CD4-positive, alpha-beta T cell treated with Interleukin-6 for 4 hours (primary cell): ENCODE measurements at regions not wholly inside any gene's neighbourhood (a gene's known extent, or its start where the extent isn't known, plus 50 kb on each side); places are given as distances from the start of the nearest gene placed in this dataset.
"Not testable (repeated sequence)": the region's sequence is repeated elsewhere in the genome, so short reads cannot be mapped to it uniquely, and the experiment has no call there.

Source experiments
- DNase-seq: peaks from one replicate; pipeline ENCODE4 v3.0.0-alpha.2; 2020; ENCODE audit warnings: mixed read lengths

GRCh38 chr3:5485427-5485826 lies 297.9 kb downstream of the EDEM1 start:
- DNase-seq, result no peak

DNA sequence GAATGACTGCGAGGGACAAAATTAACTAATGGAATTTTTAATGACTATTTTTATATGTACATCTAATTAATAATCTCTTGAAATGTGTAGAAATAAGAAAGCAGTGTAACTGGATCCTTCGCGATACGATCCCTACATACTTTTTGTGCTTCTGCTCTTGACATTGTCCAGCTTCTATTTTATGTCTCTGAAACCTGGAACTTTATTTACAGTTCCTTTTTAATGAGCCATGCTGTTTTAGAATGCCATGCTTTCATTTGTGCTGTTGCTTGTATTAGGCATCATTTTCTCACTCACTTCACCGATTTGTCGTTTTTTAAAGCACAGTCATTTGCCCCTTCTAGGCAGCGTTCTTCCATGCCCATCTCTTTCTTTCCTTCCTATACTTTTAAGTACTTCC lies 301.3 kb downstream of the EDEM1 start:
- DNase-seq, result no peak

DNA sequence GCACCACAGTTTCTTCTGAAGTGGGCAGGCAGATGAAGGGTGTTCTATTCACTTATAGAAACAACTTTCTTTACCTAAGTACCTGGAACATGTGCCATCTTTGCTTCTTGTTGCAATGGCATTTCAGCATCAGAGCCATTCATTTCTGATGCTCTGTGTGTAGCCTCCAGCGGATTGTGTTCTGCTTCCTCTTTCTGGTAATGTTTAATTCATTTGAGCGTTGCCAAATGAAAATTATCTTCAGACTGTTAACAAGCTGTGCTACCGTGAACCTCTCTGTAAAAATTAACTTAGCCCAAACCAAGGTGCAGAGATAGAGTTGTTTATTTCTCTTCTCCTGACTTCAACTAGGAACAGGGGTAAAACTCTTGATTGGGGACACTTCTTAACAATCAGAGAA lies 302.0 kb downstream of the EDEM1 start:
- DNase-seq, result no peak

DNA sequence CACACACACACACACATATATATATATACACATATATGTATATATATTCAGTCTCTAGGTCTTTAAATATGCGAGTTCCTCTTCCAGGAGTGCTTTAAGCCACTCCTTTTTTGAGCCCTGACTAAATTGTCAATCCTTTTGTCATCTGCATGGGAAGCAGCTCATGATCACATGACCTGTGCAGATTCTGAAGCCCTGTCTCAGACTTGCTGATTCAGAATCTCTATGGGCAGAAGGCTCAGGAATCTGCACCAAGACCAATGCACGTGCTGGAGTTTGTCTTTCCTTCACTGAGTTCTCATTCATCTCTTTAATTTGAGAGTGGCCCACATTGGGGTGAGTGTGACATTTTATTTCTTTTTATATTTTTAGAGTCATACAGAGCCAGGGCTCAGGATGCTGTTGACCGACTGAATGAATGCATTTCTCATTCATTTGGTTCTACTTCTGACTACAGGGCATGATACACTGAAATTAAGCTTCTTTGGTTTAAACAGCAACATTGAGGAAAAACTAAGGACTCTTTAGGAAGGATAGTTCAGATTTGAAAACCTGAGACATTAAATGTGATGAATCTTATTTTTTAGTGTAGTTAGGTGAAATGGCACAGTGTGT lies 307.5 kb downstream of the EDEM1 start:
- no peak for DNase-seq

DNA sequence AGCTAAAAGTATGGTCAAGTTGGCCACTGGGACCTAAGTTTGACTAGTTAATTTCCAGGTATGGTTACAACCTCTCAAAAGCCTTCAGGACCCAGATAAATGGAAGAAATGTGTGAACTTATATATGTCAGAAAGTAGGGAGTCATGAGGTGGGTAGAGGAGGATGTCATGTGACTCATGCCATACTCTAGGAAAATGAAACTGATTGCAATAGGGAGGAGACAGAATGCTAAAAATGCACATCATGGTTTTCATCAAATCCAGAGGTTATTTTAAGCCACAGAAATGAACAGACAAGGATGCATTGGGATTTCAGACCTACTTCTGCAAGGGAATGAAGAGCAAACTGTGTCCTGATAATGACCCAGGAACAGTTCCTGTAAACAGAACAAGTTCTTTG lies 310.0 kb downstream of the EDEM1 start:
- no peak for DNase-seq

DNA sequence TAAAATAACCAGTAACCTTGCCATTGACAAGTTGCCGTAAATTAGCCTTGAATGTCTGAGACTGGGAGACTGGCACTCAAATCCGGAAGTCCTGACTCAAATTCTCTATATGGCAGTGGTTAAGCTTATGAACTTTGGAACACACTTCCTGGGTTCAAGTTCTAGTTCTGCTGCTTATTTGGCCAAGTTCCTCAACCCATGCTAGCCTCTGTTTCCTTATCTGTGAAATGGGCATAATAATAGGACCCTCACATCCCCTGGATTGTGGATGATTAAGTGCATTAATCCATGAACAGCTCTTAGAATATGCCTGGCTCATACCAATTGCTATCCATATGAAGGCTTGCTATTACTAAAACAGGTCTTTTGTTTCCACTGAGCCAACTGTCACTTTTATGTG lies 311.5 kb downstream of the EDEM1 start:
- DNase-seq, result no peak

- no peak for DNase-seq
Observed at GRCh38 chr3:5499404-5499803, 311.9 kb downstream of the EDEM1 start.

DNA sequence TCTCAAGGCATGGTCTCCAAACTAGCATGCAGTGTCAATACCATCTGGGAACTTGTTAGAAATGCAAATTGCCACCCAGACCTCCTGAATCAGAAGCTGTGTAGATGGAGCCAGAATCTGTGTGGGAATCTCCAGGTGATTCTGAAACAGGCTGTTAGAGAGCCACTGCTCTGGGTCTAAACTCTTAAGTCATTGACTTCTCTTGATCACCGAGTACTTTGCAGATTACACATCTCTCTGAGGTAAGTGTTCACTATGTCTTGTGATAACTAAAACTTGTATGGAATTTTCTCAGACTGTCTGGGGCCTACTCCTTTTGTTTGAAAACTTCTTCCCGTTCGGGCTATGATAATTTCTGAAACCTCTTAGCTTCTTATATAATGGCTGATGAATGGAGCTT lies 315.6 kb downstream of the EDEM1 start:
- DNase-seq, result no peak

GRCh38 chr3:5504135-5504534 lies 316.6 kb downstream of the EDEM1 start:
- no peak for DNase-seq

- no peak for DNase-seq
Observed at GRCh38 chr3:5505163-5505562, 317.7 kb downstream of the EDEM1 start.

DNA sequence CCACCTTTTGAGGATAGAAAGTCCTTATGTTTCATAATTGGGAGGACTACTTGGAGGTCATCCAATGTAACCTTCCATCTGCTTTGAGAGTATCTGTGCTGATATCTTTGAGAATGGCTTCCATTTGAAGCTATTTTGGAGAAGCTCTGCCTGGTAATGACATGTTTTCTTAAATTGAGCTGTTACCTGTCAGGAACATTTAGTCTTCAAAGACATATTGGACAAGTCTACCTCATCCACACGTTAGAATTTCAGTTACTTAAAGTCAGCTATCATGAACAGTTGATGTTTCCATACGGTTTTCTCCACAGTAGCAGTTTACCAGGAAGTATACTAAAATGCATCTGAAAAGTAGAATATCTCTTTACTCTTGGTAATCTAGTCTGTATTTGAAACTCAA lies 318.5 kb downstream of the EDEM1 start:
- DNase-seq, result no peak

DNA sequence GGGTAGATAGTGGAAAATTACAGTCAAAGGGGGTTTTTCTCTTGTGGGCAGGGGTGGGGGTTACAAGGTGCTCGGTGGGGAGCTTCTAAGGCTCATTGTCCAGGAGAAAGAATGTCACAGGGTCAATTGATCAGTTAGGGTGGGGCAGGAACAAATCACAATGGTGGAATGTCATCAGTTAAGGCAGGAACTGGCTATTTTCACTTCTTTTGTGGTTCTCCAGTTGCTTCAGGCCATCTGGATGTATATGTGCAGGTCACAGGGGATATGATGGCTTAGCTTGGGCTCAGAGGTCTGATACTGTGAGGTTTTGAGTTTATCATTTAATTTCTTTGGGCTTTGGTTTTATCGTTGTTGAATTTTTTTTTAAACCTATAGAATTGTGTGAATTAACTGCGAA lies 321.4 kb downstream of the EDEM1 start:
- not testable (repeated sequence) for DNase-seq

- DNase-seq, result no peak
Observed at GRCh38 chr3:5510300-5510699, 322.8 kb downstream of the EDEM1 start.

GRCh38 chr3:5517921-5518320 lies 330.4 kb downstream of the EDEM1 start:
- no peak for DNase-seq

DNA sequence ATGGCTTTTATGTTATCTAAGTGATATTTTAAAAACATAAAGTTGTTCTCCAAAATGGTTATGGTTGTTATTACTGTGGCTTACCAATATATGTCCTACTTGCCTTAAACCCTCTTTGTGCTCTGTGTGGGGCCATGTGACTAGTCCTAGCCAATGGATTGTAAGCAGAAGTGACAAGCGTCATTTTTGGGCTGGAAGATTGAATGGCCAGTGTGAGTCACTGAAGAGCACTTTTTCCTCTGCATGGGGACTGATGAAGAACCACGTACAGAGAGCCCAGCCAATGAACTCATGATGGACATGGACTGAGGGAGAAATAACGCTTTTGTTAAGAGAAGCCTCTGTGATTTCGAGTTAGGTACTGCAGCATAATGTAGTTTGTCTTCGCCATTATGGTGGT lies 332.7 kb downstream of the EDEM1 start:
- DNase-seq, result no peak

GRCh38 chr3:5523125-5523524 lies 335.6 kb downstream of the EDEM1 start:
- DNase-seq, result no peak

- DNase-seq, result no peak
Observed at GRCh38 chr3:5531039-5531438, 343.5 kb downstream of the EDEM1 start.

GRCh38 chr3:5531741-5532290 lies 344.3 kb downstream of the EDEM1 start:
- no peak for DNase-seq

GRCh38 chr3:5540532-5540931 lies 353.0 kb downstream of the EDEM1 start:
- no peak for DNase-seq

GRCh38 chr3:5542472-5542871 lies 355.0 kb downstream of the EDEM1 start:
- DNase-seq, result no peak

DNA sequence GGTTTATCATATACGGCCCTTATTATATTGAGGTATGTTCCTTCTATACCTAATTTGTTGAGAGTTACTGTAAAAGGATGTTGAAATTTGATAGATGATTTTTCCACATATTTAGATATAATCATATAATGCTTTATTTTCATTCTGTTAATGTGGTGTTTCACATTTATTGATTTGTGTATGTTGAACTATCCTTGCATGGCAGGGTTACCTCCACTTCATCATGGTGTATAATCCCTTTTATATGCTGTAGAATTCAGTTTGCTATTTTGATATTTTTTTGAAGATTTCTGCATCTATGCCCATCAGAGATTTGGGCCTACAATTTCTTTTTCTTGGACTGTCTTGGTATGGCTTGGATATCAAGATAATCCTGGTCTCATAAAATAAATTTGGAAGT lies 355.5 kb downstream of the EDEM1 start:
- no peak for DNase-seq

DNA sequence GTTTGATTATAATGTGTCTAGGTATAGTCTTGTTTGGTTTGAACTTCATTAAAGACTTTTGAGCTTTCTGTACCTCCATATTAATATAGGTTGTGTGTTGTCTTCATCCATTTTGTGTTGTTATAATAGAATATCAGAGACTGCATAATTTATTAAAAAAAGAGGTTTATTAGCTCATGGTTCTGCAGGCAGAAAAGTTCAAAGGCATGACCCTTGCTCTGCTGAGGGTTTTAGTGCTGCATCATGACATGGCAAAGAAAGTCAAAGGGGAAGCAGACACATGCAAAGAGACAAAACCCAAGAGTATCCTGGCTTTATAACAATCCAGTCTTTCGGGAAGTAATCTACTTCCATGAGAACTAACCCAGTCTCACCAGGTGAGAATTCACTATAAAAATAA lies 358.2 kb downstream of the EDEM1 start:
- DNase-seq, result no peak

GRCh38 chr3:5553203-5553602 lies 365.7 kb downstream of the EDEM1 start:
- no peak for DNase-seq

GRCh38 chr3:5554245-5554747 lies 366.8 kb downstream of the EDEM1 start:
- no peak for DNase-seq

- DNase-seq, result no peak
Observed at GRCh38 chr3:5560199-5560598, 372.7 kb downstream of the EDEM1 start.
